NCI-H1092 (cell line): ENCODE measurements at regions not wholly inside any gene's neighbourhood (a gene's known extent, or its start where the extent isn't known, plus 50 kb on each side); places are given as distances from the start of the nearest gene placed in this dataset.
"Not testable (repeated sequence)": the region's sequence is repeated elsewhere in the genome, so short reads cannot be mapped to it uniquely, and the experiment has no call there.

Source experiments
- DNase-seq: peaks from one replicate; lab custom pipeline; 2025; lab: John Stamatoyannopoulos, UW

DNA sequence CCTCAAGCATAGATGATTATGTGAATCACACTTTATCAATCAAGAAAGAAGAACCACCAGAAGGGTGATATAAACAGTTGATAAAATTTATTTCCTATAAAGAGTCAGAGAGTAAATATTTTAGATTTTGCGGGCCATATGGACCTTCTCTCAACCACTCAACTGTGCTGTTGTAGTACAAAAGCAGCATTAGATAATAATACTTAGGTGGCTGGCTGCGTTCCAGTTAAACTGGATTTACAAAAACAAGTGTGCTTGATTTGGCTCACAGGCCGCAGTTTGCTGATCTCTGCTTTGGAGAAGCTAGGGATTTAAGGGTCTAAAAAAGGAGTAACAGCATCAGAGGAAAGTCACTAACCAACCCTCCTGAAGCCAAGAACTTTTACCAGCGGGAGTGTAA, 1406.0 kb downstream of the KCNT2 start:
- DNase-seq: peak; percentile 94

DNA sequence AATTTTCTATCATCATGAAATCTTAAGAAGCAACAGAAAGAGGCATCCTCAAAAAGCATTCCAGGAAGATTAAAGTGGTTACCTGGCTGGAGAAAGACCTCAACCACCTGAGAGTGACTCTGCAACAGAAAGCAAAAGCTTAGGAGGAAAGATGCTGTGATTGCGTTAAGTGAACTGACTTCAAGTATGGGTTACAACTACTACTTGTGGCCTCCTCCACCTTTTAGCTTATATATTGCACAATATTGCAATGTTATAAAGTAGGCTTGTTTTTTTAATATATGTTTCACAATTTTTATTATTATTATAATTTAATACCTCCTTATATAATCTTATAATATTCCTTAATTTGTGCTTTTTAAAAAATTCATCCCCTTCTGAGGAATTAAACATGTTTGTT, 1407.5 kb downstream of the KCNT2 start:
- no peak for DNase-seq

DNA sequence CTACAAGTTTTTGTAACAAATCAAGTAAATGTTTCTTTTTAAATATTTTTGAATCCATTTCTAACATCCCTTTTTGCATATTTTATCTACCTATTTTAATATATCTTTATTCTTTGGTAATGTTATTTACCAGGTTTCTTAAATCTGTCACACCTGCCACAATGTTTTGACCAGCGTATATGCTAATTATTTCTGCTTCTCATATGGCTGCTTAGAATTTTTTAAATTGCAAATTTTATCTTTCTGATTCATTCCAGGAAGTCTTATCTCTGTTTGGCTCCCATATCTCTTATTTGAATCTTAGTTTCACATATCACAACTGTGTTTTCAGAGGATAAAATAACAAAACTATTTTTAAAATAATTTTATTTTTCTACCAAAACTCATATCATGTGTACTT, 1411.1 kb downstream of the KCNT2 start:
- no peak for DNase-seq

DNA sequence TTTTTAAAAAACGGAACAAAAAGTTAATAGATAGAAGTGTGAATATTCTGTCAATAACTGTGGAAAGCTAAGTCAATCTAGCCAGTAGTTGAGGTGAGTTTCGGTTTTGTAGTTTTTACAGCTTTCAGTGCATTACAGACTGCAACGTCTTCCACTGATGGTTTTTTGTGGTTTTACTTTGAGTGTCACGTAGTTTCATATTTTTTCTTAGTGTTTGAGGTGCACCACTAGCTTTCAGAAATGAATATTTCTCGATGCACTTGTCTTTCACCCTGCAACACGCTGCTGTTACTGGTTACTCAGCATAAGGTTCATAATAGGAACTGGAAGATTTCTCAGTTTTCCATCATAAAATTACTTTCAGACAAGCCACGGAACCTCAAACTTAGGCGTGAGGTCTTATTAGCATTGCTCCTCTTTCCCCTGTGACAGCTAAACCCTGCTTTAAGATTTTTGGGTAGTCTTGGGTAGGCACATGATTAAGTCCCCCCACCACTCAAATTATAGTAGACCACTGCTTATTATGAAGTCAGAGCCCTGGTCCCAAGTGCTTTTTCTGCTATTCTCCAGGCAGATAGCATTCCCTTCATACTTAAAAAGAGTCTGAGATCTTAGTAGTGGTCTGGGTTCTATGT, 1412.7 kb downstream of the KCNT2 start:
- DNase-seq: no peak

DNA sequence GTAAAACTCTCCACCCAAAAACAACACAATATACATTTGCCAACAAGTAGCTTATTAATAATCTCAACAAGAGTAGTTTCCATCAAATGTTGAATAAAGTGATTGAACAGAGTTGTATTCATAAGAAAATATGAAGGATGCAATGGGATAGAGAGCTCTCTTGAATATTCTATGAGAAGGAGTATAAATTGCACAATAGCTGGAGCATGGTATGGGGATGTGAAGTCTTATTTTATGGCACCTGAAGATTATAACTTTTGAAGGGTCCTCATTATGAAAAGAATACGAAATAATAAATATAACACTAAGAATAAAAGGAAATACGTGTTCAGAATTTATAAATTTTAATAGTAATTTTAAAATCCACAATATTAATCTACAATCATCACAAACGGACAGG, 1415.1 kb downstream of the KCNT2 start:
- no peak for DNase-seq

DNA sequence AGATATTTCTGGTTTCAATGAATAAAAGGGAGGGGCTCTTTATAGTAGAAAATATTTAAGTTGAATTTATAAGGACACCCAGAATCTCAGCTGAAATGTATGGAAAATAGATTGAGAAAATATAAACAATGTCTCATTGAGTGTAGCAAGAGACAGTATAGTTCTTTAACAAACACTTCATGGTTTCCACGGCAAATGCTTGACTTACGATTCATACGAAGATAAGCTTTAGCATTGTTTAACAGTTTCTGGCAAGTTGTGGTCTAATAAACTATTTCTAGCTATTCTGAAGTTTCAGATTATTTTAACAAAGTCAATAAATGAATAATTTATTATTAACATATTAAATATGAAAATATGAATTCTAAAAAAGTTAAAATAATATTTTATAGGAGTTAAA, 1419.4 kb downstream of the KCNT2 start:
- DNase-seq: no peak

DNA sequence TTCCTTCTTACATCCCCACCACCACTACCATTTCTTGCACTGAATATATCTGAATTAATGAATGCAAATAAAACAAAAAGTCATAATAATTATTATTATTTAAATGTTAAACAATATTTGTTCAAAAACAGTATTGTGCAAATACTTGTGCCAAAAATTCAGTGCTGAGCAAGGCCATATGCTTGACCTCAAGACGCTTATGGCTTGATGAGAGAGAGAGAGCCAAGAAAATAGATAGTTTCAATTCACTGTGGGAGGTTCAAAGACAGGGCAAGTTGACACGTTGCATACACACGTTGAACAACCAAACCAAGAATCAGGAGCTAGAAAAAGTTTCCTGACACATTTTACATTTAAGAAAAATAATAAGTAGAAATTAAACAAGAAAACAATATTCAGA, 1421.7 kb downstream of the KCNT2 start:
- DNase-seq: no peak

DNA sequence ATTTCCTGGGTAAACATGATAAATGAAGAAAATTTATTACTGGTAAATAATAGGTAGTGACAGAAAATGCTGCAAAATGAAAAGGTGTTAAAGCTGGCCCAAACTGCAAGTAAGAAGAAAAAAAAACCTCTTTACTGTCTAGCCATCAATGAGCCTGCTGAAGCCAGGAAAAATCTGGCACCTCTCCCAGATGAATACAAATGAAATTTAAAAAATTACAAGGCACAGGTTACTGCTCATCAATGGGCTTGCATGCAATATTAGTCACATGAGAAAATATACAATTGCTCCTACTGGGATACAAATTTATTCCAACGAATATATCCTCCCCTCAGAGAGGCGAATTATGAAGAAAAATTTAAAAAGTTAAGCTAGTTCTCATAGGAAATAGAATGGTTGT, 1422.5 kb downstream of the KCNT2 start:
- DNase-seq: peak; percentile 56

DNA sequence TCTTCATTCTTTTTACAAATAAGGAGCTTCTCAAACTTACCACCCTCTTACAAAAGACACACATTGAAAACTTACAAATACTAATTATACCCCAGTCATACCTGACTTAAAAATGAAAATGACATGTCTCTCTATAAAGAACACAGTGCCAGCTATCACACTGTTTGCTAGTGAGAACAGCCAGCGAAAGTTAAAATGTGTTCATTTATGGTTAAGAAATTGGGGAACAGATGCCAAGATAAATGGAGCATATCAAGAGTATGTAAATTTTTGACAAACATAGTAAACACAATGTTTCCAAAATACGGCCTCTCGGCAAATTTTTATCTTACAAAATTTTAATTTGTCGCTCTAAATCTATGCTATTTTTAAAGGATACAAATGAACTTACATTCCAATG, 1422.9 kb downstream of the KCNT2 start:
- no peak for DNase-seq

DNA sequence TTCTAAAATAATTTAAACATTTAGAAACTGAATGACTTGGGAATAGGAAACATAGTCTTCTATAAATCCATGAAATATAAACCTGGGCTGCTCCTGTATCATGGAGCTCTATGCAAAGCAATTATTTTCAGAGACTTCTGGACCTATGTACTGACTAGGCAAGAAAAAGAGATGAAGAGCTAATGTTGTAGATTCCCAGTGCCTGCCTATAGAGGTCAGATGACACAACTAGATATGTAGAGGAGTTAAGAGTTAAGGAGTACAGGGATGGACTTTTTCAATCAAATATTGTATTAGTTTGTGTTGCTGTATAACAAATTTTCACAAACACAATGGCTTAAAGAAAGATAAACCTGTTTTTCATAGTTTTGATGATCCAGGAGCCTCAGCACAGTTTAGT, 1434.5 kb downstream of the KCNT2 start:
- no peak for DNase-seq

DNA sequence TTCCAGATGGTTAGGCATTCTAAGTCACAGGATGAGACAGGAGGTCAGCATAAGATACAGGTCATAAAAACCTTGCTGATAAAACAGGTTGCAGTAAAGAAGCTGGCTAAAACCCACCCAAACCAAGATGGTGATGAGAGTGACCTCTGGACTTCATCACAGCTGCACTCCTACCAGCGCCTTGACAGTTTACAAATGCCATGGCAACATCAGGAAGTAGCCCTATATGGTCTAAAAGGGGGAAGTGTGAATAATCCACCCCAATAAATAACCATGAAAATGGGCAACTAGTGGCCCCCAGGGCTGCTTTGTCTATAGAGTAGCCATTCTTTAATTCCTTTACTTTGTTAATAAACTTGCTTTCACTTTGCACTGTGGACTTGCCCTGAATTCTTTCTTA, 1448.4 kb downstream of the KCNT2 start:
- not testable (repeated sequence) for DNase-seq

DNA sequence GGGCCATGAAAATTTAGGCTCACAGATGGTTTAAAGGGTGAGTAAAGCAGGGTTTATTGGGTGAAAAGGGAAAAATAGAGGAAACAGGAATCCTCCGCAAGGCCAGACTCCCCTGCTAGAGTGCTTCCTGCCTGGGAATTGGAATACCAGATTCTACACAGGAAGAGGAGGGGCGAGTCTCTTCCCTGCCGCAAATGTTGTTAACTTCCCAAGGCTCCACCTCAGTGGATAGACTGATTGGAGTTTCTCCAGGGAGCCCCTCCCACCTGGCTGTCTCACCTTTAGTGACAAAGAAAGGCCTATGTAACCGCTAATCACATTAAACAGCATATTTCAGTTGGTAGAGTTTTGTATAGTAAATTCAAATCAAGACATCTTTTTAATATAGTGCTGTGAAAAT, 1450.1 kb downstream of the KCNT2 start:
- DNase-seq: no peak

DNA sequence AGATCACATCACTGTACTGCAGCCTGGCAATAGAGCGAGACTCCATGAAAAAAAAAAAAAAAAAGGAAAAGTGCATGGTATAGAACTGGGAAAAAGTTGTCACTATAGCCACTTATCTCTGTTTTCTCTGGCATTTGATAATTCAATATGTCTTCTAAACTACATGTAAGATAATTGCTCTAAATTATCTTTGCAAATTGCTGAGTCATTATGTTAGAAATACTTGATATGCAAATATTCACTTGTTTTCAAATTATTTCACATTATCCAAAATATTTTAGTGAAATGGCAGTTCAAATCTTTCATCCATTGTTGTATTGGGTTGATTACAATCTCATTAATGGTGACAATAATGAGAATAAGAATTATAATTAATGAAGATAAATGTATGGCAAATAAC, 1455.1 kb downstream of the KCNT2 start:
- DNase-seq: no peak

DNA sequence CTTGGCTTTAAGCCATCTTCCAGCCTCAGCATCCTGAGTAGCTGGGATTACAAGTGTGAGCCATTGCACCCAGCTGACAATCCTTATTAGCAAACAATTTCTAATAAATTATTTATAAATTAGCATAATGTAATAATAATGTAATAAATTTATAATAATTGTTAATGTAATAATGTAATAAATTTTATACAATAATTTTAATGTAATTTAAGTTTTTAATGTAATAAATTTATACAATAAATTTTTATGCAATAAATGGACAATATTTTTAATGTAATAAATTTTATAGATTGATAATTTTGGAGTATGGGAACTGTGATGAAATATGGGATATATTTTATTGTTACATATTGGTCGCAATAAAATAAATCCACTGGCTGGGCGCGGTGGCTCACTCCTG, 1457.5 kb downstream of the KCNT2 start:
- DNase-seq: no peak

DNA sequence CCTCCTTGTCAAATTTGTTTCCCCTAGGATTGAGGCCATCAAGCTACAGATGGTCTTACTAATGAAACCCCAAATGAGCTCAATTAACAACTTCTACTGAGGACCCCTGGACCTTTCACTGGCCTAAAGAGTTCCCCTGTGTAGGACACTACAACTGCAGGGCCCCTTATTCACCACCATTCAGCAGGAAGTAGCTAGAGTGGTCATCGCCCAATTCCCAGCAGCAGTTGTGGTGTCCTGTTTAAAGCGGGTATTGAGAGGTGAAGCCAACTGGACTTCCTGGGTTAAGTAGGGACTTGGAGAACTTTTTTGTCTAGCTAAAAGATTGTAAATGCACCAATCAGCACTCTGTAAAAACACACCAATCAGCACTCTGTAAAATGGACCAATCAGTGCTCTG, 1466.9 kb downstream of the KCNT2 start:
- no peak for DNase-seq

DNA sequence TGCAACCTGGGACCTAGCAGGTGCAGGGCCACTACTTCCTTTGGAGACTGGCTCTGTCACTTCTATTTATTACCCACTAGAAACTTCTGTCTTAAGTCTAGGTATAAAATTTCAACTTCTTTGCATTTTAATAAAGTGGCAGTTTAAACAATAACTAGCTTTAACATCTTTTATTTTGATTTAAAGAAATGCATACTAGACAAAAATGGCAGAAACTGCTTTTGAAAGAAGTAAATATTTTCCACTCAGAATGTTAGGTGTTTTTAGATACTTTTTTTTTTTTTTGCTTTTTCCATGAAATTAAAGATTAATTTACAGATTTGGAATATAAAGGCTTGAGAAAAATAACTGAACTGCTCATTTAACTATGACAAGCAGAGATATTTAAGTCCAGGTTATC, 1477.6 kb downstream of the KCNT2 start:
- DNase-seq: no peak

DNA sequence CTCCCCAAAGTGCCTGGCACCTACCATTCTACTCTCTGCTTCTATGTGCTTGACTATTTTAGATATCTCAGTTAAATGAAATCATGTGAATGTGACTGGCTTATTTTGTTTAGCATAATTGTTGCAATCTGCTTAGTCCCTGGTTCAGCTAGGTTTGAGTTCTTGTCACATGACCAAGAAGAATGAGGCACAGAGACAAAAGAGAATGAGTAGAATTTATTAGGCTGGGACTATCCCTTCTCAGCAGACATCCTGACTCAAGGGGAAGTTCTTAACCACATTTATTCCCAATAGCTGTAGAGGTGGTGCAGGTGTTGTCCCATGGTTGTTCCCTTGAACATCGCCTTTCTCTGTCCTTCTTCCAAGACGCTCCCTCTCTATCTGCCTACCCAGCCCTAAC, 1485.7 kb downstream of the KCNT2 start:
- DNase-seq: no peak

DNA sequence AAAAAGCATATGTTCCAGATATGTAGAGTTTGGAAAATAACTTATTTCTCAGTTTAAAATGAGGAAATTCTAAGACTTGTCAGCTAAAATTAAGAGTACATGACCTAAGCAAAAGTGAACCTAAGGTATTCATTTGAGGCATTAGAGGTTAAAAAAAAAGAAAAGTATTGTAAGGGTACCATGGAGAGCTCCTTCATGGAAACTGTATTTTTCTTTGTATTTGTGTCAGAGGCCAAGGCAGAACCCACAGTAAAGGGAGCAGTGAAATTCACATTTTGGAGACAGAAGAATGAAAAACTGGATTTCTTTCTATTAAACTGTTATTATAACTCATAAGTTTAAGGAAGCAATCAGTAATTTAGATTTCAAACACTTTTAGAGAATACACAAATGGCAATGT, 1494.8 kb downstream of the KCNT2 start:
- DNase-seq: no peak

DNA sequence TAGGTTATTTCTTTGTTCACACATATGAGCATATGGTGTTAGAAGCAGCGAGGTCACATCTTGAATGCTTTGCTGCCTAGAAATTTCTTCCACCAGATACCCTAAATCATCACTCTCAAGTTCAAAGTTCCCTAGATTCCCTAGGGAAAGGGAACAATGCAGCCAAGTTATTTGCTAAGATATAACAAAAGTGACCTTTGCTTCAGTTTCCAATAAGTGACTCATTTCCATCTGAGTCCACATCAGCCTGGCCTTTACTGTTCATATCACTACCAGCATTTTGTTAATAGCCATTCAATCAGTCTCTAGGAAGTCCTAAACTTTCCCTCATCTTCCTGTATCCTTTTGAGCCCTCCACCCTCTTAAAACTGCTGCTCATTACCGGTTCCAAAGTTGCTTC, 1502.5 kb downstream of the KCNT2 start:
- no peak for DNase-seq

DNA sequence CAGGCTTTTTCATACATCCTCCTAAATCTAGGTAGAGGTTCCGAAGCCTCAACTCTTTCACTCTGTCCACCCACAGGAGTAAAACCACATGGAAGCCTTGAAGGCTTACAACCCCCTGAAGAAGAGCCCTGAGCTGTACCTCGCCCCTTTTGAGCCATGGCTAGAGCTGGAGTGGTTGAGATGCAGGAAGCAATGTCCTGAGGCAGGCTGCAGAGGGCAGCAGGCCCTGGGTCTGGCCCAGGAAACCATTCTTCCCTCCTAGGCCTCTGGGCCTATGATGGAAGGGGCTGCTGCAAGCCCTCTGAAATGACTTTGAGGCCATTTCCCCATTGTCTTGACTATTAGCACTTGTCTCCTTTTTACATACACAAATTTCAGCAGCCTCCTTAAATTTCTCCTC, 1503.0 kb downstream of the KCNT2 start:
- no peak for DNase-seq

DNA sequence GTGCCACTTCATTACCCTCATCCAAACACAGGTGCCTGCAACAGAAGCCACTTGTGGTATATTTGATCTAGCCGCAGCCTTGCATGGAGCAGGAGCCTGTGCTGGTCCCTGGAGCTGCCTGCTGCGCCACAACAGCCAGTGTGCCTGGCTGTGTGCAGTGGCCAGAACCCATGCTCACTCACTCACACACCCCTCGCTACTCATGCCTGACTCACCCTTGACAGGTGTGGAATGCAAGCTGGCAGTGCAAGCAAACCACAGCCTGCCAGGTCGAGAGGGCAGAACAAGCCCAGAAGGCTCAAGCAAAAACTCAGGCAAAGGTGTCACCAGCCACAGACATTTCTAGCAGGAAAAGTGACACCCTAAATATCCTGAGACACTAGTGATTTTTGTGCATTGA, 1510.9 kb downstream of the KCNT2 start:
- no peak for DNase-seq

DNA sequence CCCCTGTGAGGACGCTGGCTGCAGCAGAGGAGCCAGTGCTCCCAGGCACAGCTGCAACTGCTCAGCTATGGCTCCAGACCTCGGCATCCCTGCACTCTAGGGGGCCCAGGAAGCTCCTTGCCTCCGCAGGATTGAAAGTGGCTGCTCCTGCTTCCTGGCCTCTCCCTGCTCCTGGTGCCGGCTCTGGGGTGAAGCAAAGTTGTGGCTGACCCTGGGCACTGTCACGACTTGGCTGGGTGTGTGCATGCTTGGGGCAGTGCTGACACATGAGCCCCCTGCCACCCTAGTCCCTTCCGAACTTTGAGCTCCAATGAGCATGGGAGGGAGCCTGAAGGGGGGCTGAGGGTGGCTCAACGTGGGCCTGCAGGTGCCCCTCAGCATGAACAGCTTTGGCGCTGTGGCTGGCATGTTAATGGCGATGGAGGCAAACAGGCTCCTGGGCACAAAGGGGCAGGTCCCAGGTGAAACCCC, 1512.2 kb downstream of the KCNT2 start:
- no peak for DNase-seq

DNA sequence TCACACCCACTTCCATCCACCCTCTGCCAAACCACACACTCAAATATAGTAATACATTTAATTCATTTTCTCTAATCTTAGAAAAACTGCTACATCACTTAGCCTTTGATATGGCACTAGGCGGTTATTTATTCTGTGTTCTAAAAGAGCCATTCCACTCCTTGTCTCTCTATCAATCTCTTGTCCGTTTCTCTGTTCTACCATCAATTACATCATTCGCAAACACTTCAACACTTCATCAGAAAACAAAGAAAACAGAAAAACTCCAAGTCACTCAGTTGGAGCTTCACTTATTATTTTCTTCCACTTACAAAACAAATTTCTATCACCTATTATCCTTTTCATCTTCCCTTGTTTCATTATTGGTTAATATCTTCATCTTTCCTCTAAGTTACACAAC, 1523.0 kb downstream of the KCNT2 start:
- DNase-seq: no peak

DNA sequence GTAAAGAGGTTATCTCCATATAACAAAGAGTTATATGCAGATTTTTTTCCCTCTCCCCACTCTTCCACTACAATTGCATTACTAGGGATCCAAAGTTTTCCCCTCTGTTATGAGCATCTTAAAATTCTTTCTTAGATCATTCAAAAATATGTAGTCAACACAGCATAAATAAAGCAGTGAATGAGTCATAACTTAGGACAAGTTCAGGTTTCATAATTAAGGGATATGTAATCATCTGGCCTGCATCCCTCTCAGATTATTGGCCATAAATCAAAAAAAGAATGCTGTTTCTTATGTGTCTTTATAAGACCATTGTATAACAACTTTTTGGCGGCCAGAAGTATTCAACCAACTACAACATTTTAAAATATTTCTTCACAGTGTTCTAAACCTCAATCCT, 1526.1 kb downstream of the KCNT2 start:
- no peak for DNase-seq

DNA sequence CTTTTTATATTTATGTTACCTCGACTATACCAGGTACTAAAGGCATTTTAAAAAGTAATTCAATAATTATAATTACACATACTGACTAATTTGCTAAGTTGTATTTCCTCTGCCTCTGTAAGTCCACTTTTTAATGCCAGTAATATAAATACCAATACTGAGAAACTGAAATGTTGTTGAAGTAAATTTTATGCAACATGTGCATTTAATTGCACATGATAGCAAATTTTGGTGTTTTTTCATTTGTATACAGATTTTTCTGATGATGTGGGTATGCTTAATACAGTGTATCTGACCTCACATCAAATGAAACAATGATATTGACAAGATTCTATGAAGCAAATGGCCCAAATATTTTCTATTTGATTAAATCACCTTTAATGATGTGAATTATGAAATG, 1531.6 kb downstream of the KCNT2 start:
- no peak for DNase-seq
